Keratinocyte (primary cell): ENCODE measurements at regions not wholly inside any gene's neighbourhood (a gene's known extent, or its start where the extent isn't known, plus 50 kb on each side); places are given as distances from the start of the nearest gene placed in this dataset.
"Not testable (repeated sequence)": the region's sequence is repeated elsewhere in the genome, so short reads cannot be mapped to it uniquely, and the experiment has no call there.

Experiments used
- DNase-seq: peaks from one replicate; pipeline ENCODE4 v3.0.0-alpha.2; 2011; ENCODE audit warnings: low read depth, missing footprints, low spot score
- FAIRE-seq: peaks from 2 replicates; lab custom pipeline; 2011; peaks lifted over from hg19 to GRCh38; lab: Jason Lieb, UNC
- H2AFZ ChIP-seq: 2 replicates; pipeline ENCODE4 v1.6.0; 2012; ENCODE audit warnings: low read length, control low read depth, inconsistent platforms; ENCODE audit not compliant: control insufficient read depth
- H3K27ac ChIP-seq: 2 replicates; pipeline ENCODE4 v1.5.1; 2011; ENCODE audit warnings: low read length; ENCODE audit not compliant: control insufficient read depth, insufficient read depth
- H3K27me3 ChIP-seq: 3 replicates; pipeline ENCODE4 v1.6.0; 2011; ENCODE audit warnings: low read length; ENCODE audit not compliant: control insufficient read depth, insufficient read depth; ENCODE audit errors: extremely low read depth
- H3K36me3 ChIP-seq, 2 experiments: 2 replicates in 1 of 2; 3 replicates in 1 of 2; pipeline ENCODE4 v1.5.1; 2011; ENCODE audit warnings: low read length in 2 of 2, mild to moderate bottlenecking in 1 of 2; ENCODE audit not compliant: control insufficient read depth in 2 of 2, insufficient read depth in 2 of 2; ENCODE audit errors: extremely low read depth in 1 of 2
- H3K4me1 ChIP-seq: 3 replicates; pipeline ENCODE4 v1.5.1; 2011; ENCODE audit warnings: low read length; ENCODE audit not compliant: control insufficient read depth, insufficient read depth; ENCODE audit errors: extremely low read depth
- H3K4me2 ChIP-seq: 3 replicates; pipeline ENCODE4 v1.6.0; 2011; ENCODE audit warnings: low read depth, low read length; ENCODE audit not compliant: control insufficient read depth, insufficient read depth; ENCODE audit errors: extremely low read depth
- H3K4me3 ChIP-seq, 3 experiments: fragments of 200-600 bp in 1 of 3; sonication (generic) in 1 of 3; 2 replicates in 2 of 3; 3 replicates in 1 of 3; pipeline ENCODE4 v1.5.1; 2011 to 2016; ENCODE audit warnings: low read length in 3 of 3, mild to moderate bottlenecking in 3 of 3, control low read depth in 2 of 3, inconsistent platforms in 1 of 3, low read depth in 1 of 3, mixed read lengths in 1 of 3, mixed run types in 1 of 3, moderate library complexity in 1 of 3; ENCODE audit not compliant: control insufficient read depth in 2 of 3, insufficient read depth in 2 of 3; ENCODE audit errors: extremely low read depth in 1 of 3
- H3K79me2 ChIP-seq: 2 replicates; pipeline ENCODE4 v1.6.0; 2012; ENCODE audit warnings: low read length; ENCODE audit not compliant: control insufficient read depth, insufficient read depth
- H3K9ac ChIP-seq: 3 replicates; pipeline ENCODE4 v1.6.0; 2011; ENCODE audit warnings: low read length; ENCODE audit not compliant: control insufficient read depth, insufficient read depth; ENCODE audit errors: extremely low read depth
- H3K9me1 ChIP-seq: 3 replicates; pipeline ENCODE4 v1.6.0; 2011; ENCODE audit warnings: low read length; ENCODE audit not compliant: control insufficient read depth, insufficient read depth; ENCODE audit errors: extremely low read depth
- H3K9me3 ChIP-seq: 2 replicates; pipeline ENCODE4 v1.5.1; 2012; ENCODE audit warnings: low read depth, low read length; ENCODE audit not compliant: control insufficient read depth
- H4K20me1 ChIP-seq: 3 replicates; pipeline ENCODE4 v1.6.0; 2011; ENCODE audit warnings: low read length; ENCODE audit not compliant: control insufficient read depth, insufficient read depth; ENCODE audit errors: extremely low read depth
- CTCF ChIP-seq, 3 experiments: IDR thresholded peaks in 1 of 3; conservative IDR thresholded peaks in 1 of 3; optimal IDR thresholded peaks in 1 of 3; 2 replicates in 2 of 3; 3 replicates in 1 of 3; pipeline versions ENCODE3 to v1.5.1; 2011; ENCODE audit warnings: low read length in 3 of 3, mild to moderate bottlenecking in 3 of 3, moderate library complexity in 2 of 3, control low read depth in 1 of 3, inconsistent platforms in 1 of 3; ENCODE audit not compliant: insufficient read depth in 2 of 3; ENCODE audit errors: extremely low read depth in 1 of 3
- EZH2 ChIP-seq: IDR thresholded peaks from one replicate; pipeline ENCODE4 v1.6.1; 2012; ENCODE audit warnings: inconsistent platforms, mild to moderate bottlenecking, low read length, moderate library complexity
- dilution Hi-C: fragments of 300-500 bp; cut with MboI; formaldehyde crosslinking; loops from one replicate; pipeline ENCODE4 v1.7.0; 2020; ENCODE audit warnings: low sequenced_read_pairs; ENCODE audit not compliant: extremely low pct_ligation_motif_present

GRCh38 chr15:100772478-100772877, 107.2 kb upstream of the ALDH1A3 start:
- Histone ChIP-seq H3K79me2 (no peaks in the 10 kb centered on the region), H3K27me3 (no peaks in the 10 kb centered on the region), H3K4me3 (no peak overlapping the region), H3K9me3 (no peaks in the 10 kb centered on the region), H3K4me1 (peaks cover 2% of the 10 kb centered on the region), H3K9me1 (no peaks in the 10 kb centered on the region), H4K20me1 (no peaks in the 10 kb centered on the region), H3K27ac (no peak overlapping the region), H2AFZ (no peak overlapping the region), H3K4me2 (no peak overlapping the region), H3K9ac (no peak overlapping the region), H3K36me3 (no peaks in the 10 kb centered on the region)
- dilution Hi-C loops: no loop called here
- DNase-seq (no peak), FAIRE-seq (no peak)
- TF ChIP-seq EZH2 (no peak), CTCF (optimal IDR thresholded peaks at IDR 0.05 in 1 of 3, IDR thresholded peaks at IDR 0.05 in 1 of 3, conservative IDR thresholded peaks at IDR 0.05 in 1 of 3; ENCODE audit: extremely low read depth in 1 of 3, insufficient read depth in 2 of 3, low read length in 3 of 3) (no peak)

GRCh38 chr15:100772892-100773520, 106.6 kb upstream of the ALDH1A3 start:
- DNase-seq: no peak
- Histone ChIP-seq H3K27ac (no peak overlapping the region), H3K9me3 (no peaks in the 10 kb centered on the region), H3K27me3 (no peaks in the 10 kb centered on the region), H3K4me3 (no peak overlapping the region), H3K36me3 (no peaks in the 10 kb centered on the region), H3K4me1 (peaks cover 2% of the 10 kb centered on the region), H3K9ac (no peak overlapping the region), H3K79me2 (no peaks in the 10 kb centered on the region), H3K9me1 (no peaks in the 10 kb centered on the region), H4K20me1 (no peaks in the 10 kb centered on the region), H3K4me2 (no peak overlapping the region), H2AFZ (no peak overlapping the region)
- no peak for TF ChIP-seq EZH2
- TF ChIP-seq CTCF (optimal IDR thresholded peaks at IDR 0.05 in 1 of 3, IDR thresholded peaks at IDR 0.05 in 1 of 3, conservative IDR thresholded peaks at IDR 0.05 in 1 of 3; ENCODE audit: extremely low read depth in 1 of 3, insufficient read depth in 2 of 3, low read length in 3 of 3): no peak
- no peak for FAIRE-seq
- dilution Hi-C loops: no loop called here

- H3K27ac ChIP-seq, H3K36me3 ChIP-seq, H3K9ac ChIP-seq, H2AFZ ChIP-seq, DNase-seq, H3K27me3 ChIP-seq, FAIRE-seq, H3K4me3 ChIP-seq, H3K79me2 ChIP-seq, H3K4me2 ChIP-seq, H4K20me1 ChIP-seq, H3K9me3 ChIP-seq, dilution Hi-C loops, H3K4me1 ChIP-seq, H3K9me1 ChIP-seq: not testable (repeated sequence)
Measured at GRCh38 chr15:100774044-100774443, 105.6 kb upstream of the ALDH1A3 start.
